ENCODE measurements at regions not wholly inside any gene's neighbourhood (a gene's known extent, or its start where the extent isn't known, plus 50 kb on each side); places are given as distances from the start of the nearest gene placed in this dataset.

DNA sequence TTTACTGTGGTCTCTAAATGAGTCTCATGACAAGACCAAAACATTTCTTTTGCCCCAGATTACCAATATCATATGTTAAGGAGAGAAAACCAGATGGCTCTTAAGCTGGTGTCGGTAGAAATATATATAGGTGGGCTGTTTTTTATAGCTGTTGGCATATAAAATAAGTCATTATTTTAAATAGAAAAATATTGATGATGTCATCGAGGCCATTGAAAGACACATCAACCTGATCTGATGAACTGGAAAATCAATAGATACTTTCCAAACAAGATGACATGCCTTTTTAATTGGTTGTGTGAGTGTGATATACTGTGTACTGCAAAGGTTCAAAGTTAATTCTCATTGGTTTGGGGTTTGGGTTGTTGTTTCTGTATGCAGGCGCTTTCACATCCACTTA lies 617.3 kb downstream of the CCDC171 start:
- no peak for TF ChIP-seq CTCF (IDR thresholded peaks at IDR 0.05)
- TF ChIP-seq POLR2A (IDR thresholded peaks at IDR 0.05) = no peak

All from esophagus squamous epithelium (tissue), 4 donors.